H9 (cell line): ENCODE measurements at regions not wholly inside any gene's neighbourhood (a gene's known extent, or its start where the extent isn't known, plus 50 kb on each side); places are given as distances from the start of the nearest gene placed in this dataset.

Source experiments
- DNase-seq: peaks from one replicate; pipeline ENCODE4 v3.0.0-alpha.2; 2017
- H2AFZ ChIP-seq: one replicate; pipeline ENCODE4 v1.6.1; 2013; ENCODE audit warnings: mild to moderate bottlenecking, low read length, control low read depth, moderate library complexity
- H2AK5ac ChIP-seq: 2 replicates; pipeline ENCODE4 v1.6.1; 2013; ENCODE audit warnings: low read length, control low read depth, mixed read lengths; ENCODE audit not compliant: insufficient read length
- H2BK120ac ChIP-seq: one replicate; pipeline ENCODE4 v1.6.1; 2013; ENCODE audit warnings: low read depth, mild to moderate bottlenecking, low read length, control low read depth, inconsistent platforms; ENCODE audit not compliant: poor library complexity, severe bottlenecking
- H2BK12ac ChIP-seq: 2 replicates; pipeline ENCODE4 v1.6.1; 2013; ENCODE audit warnings: low read length, control low read depth, mixed read lengths, low read depth; ENCODE audit not compliant: insufficient read length
- H2BK15ac ChIP-seq: 2 replicates; pipeline ENCODE4 v1.6.1; 2013; ENCODE audit warnings: low read depth, low read length, control low read depth
- H2BK20ac ChIP-seq: one replicate; pipeline ENCODE4 v1.6.1; 2013; ENCODE audit warnings: low read depth, mild to moderate bottlenecking, low read length, control low read depth, inconsistent platforms; ENCODE audit not compliant: poor library complexity, severe bottlenecking
- H2BK5ac ChIP-seq: 2 replicates; pipeline ENCODE4 v1.6.1; 2013; ENCODE audit warnings: low read length, control low read depth, mixed read lengths; ENCODE audit not compliant: insufficient read length
- H3K14ac ChIP-seq: 2 replicates; pipeline ENCODE4 v1.6.1; 2013; ENCODE audit warnings: low read length, control low read depth; ENCODE audit not compliant: insufficient read depth
- H3K18ac ChIP-seq: 2 replicates; pipeline ENCODE4 v1.6.1; 2013; ENCODE audit warnings: low read depth, mild to moderate bottlenecking, mixed read lengths, low read length, control low read depth; ENCODE audit not compliant: insufficient read length
- H3K23ac ChIP-seq: 2 replicates; pipeline ENCODE4 v1.6.1; 2013; ENCODE audit warnings: low read length, control low read depth, mixed read lengths, low read depth; ENCODE audit not compliant: insufficient read length
- H3K23me2 ChIP-seq: 2 replicates; pipeline ENCODE4 v1.6.1; 2013; ENCODE audit warnings: low read depth, mild to moderate bottlenecking, mixed read lengths, low read length, control low read depth; ENCODE audit not compliant: insufficient read length, poor library complexity, severe bottlenecking
- H3K27ac ChIP-seq: 2 replicates; pipeline ENCODE4 v1.5.1; 2013; ENCODE audit warnings: low read length, control low read depth, mixed read lengths, low read depth; ENCODE audit not compliant: insufficient read length
- H3K27me3 ChIP-seq: 2 replicates; pipeline ENCODE4 v1.6.1; 2013; ENCODE audit warnings: low read length, control low read depth, inconsistent platforms; ENCODE audit not compliant: insufficient read depth
- H3K4ac ChIP-seq: 2 replicates; pipeline ENCODE4 v1.6.1; 2013; ENCODE audit warnings: low read depth, mild to moderate bottlenecking, control low read depth, inconsistent platforms, low read length, moderate library complexity
- H3K4me1 ChIP-seq: 2 replicates; pipeline ENCODE4 v1.6.1; 2013; ENCODE audit warnings: low read length, control low read depth, inconsistent platforms; ENCODE audit not compliant: insufficient read depth
- H3K4me2 ChIP-seq: 2 replicates; pipeline ENCODE4 v1.6.1; 2013; ENCODE audit warnings: low read length, control low read depth, mixed read lengths; ENCODE audit not compliant: insufficient read length, insufficient read depth
- H3K56ac ChIP-seq: 2 replicates; pipeline ENCODE4 v1.6.1; 2013; ENCODE audit warnings: low read depth, mild to moderate bottlenecking, mixed read lengths, low read length, control low read depth; ENCODE audit not compliant: insufficient read length
- H3K79me1 ChIP-seq: 2 replicates; pipeline ENCODE4 v1.6.1; 2013; ENCODE audit warnings: low read depth, mild to moderate bottlenecking, moderate library complexity, low read length, control low read depth, inconsistent platforms; ENCODE audit not compliant: insufficient read depth, poor library complexity, severe bottlenecking
- H3K79me2 ChIP-seq: 2 replicates; pipeline ENCODE4 v1.6.1; 2013; ENCODE audit warnings: low read length, control low read depth, inconsistent platforms; ENCODE audit not compliant: insufficient read depth
- H3K9ac ChIP-seq: 2 replicates; pipeline ENCODE4 v1.6.1; 2013; ENCODE audit warnings: low read length, control low read depth, mixed read lengths; ENCODE audit not compliant: insufficient read length; ENCODE audit errors: extremely low read depth
- H3K9me3 ChIP-seq: one replicate; pipeline ENCODE4 v1.6.1; 2013; ENCODE audit warnings: low read depth, low read length, inconsistent platforms; ENCODE audit not compliant: control insufficient read depth
- H3T11ph ChIP-seq: one replicate; pipeline ENCODE4 v1.6.1; 2013; ENCODE audit warnings: mild to moderate bottlenecking, low read length, control low read depth, inconsistent platforms
- H4K20me1 ChIP-seq: one replicate; pipeline ENCODE4 v1.6.1; 2013; ENCODE audit not compliant: control insufficient read depth, insufficient read length, insufficient read depth
- H4K5ac ChIP-seq: 2 replicates; pipeline ENCODE4 v1.6.1; 2013; ENCODE audit warnings: low read depth, mild to moderate bottlenecking, mixed read lengths, low read length, control low read depth; ENCODE audit not compliant: insufficient read length
- H4K8ac ChIP-seq: replicated peaks from 2 replicates; pipeline ENCODE4 v1.6.1; 2013; ENCODE audit warnings: low read length, control low read depth, mixed read lengths, low read depth; ENCODE audit not compliant: insufficient read length
- H4K91ac ChIP-seq: 2 replicates; pipeline ENCODE4 v1.6.1; 2013; ENCODE audit warnings: low read depth, mild to moderate bottlenecking, moderate library complexity, mixed read lengths, low read length, control low read depth; ENCODE audit not compliant: insufficient read length
- H3K27ac Mint-ChIP-seq, 3 experiments: 2 replicates in 2 of 3; 3 replicates in 1 of 3; pipeline ENCODE4 v1.8.0; 2020 to 2021; ENCODE audit warnings: mixed read lengths in 3 of 3, mild to moderate bottlenecking in 1 of 3, moderate library complexity in 1 of 3
- H3K27me3 Mint-ChIP-seq: 2 replicates; pipeline ENCODE4 v1.8.0; 2021; ENCODE audit warnings: low read depth, mild to moderate bottlenecking, moderate library complexity, mixed read lengths
- H3K36me3 Mint-ChIP-seq, 3 experiments: 2 replicates in 2 of 3; 3 replicates in 1 of 3; pipeline ENCODE4 v1.8.0; 2020 to 2021; ENCODE audit warnings: low read depth in 3 of 3, mixed read lengths in 3 of 3; ENCODE audit not compliant: insufficient read depth in 1 of 3
- H3K4me1 Mint-ChIP-seq, 2 experiments: 2 replicates each; pipeline ENCODE4 v1.8.0; 2020; ENCODE audit warnings: mixed read lengths in 2 of 2
- H3K4me3 Mint-ChIP-seq, 2 experiments: 2 replicates in 1 of 2; 3 replicates in 1 of 2; pipeline ENCODE4 v1.8.0; 2020 to 2021; ENCODE audit warnings: mild to moderate bottlenecking in 2 of 2, mixed read lengths in 2 of 2, moderate library complexity in 1 of 2
- H3K9me3 Mint-ChIP-seq, 2 experiments: 2 replicates in 1 of 2; 3 replicates in 1 of 2; pipeline ENCODE4 v1.8.0; 2020; ENCODE audit warnings: mild to moderate bottlenecking in 2 of 2, mixed read lengths in 2 of 2, moderate library complexity in 1 of 2
- WGBS: extraction: QIAGEN DNeasy Blood & Tissue Kit; methylation state at CpG from one replicate; pipeline ENCODE4 v1.1.7; 2013; ENCODE audit warnings: missing lambda C conversion rate, low lambda C conversion rate, mixed read lengths; ENCODE audit not compliant: insufficient read length; ENCODE audit errors: extremely low coverage; 5-methylcytosine and 5-hydroxymethylcytosine counted together
- TF ChIP-seq, protein P1 (sequence below): fragments of 200-600 bp; sonication (generic); conservative IDR thresholded peaks from 3 replicates; pipeline ENCODE4 v1.8.0; 2021; ENCODE audit warnings: antibody characterized with exemption, mild to moderate bottlenecking

DNA sequence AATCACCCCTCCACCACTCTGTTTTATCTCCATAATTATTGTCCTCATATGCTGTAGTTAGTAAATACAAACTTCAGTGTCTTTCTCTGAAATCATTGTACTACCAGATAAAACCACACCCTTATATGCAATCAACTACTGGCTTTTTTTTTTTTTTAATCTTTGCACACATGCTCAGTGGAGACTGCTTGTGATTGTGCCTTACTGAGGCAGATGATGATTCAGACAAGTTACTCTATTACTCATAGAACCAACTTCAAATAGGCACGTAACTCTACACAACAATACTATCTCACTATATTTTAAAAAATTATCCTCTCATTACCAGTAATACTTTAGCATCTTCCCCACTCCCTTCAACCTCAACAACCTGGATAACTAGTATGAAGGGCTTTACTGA is 1278.4 kb upstream of the PIK3C3 start:
- no peak overlapping the region for H3K4me2 ChIP-seq
- H3K9ac ChIP-seq = no peak overlapping the region
- no peaks in the 10 kb centered on the region for H3K23me2 ChIP-seq
- H2BK5ac ChIP-seq = no peak overlapping the region
- H3K18ac ChIP-seq = no peak overlapping the region
- H3K9me3 Mint-ChIP-seq = no peaks in the 10 kb centered on the region
- H4K5ac ChIP-seq = no peak overlapping the region
- no peak overlapping the region for H4K8ac ChIP-seq
- H4K91ac ChIP-seq = no peak overlapping the region
- H3K4me1 ChIP-seq = no peaks in the 10 kb centered on the region
- no peaks in the 10 kb centered on the region for H4K20me1 ChIP-seq
- H3K79me2 ChIP-seq = no peaks in the 10 kb centered on the region
- H2BK120ac ChIP-seq = no peak overlapping the region
- no peaks in the 10 kb centered on the region for H3K27me3 Mint-ChIP-seq
- no peak overlapping the region for H3T11ph ChIP-seq
- H2BK12ac ChIP-seq = no peak overlapping the region
- H2BK20ac ChIP-seq = no peak overlapping the region
- no peak overlapping the region for H2AFZ ChIP-seq
- no peak for DNase-seq
- no peaks in the 10 kb centered on the region for H3K36me3 Mint-ChIP-seq
- no peaks in the 10 kb centered on the region for H3K79me1 ChIP-seq
- no peak overlapping the region for H3K4ac ChIP-seq
- H3K23ac ChIP-seq = no peak overlapping the region
- H3K27ac ChIP-seq = no peak overlapping the region
- TF ChIP-seq, protein P1, sequence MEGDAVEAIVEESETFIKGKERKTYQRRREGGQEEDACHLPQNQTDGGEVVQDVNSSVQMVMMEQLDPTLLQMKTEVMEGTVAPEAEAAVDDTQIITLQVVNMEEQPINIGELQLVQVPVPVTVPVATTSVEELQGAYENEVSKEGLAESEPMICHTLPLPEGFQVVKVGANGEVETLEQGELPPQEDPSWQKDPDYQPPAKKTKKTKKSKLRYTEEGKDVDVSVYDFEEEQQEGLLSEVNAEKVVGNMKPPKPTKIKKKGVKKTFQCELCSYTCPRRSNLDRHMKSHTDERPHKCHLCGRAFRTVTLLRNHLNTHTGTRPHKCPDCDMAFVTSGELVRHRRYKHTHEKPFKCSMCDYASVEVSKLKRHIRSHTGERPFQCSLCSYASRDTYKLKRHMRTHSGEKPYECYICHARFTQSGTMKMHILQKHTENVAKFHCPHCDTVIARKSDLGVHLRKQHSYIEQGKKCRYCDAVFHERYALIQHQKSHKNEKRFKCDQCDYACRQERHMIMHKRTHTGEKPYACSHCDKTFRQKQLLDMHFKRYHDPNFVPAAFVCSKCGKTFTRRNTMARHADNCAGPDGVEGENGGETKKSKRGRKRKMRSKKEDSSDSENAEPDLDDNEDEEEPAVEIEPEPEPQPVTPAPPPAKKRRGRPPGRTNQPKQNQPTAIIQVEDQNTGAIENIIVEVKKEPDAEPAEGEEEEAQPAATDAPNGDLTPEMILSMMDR = no peak
- H3K56ac ChIP-seq = no peak overlapping the region
- 100% methylated on average over 1 of the region's 1 CpG for WGBS
- no peak overlapping the region for H3K14ac ChIP-seq
- H2AK5ac ChIP-seq = no peak overlapping the region
- no peak overlapping the region for H2BK15ac ChIP-seq
- H3K4me1 Mint-ChIP-seq = peaks cover 7 to 10% of the 10 kb centered on the region in 2 experiments
- H3K27me3 ChIP-seq = no peaks in the 10 kb centered on the region
- no peak overlapping the region for H3K27ac Mint-ChIP-seq
- no peak overlapping the region for H3K4me3 Mint-ChIP-seq
- no peaks in the 10 kb centered on the region for H3K9me3 ChIP-seq
